ENCODE measurements at regions not wholly inside any gene's neighbourhood (a gene's known extent, or its start where the extent isn't known, plus 50 kb on each side); places are given as distances from the start of the nearest gene placed in this dataset.

DNA sequence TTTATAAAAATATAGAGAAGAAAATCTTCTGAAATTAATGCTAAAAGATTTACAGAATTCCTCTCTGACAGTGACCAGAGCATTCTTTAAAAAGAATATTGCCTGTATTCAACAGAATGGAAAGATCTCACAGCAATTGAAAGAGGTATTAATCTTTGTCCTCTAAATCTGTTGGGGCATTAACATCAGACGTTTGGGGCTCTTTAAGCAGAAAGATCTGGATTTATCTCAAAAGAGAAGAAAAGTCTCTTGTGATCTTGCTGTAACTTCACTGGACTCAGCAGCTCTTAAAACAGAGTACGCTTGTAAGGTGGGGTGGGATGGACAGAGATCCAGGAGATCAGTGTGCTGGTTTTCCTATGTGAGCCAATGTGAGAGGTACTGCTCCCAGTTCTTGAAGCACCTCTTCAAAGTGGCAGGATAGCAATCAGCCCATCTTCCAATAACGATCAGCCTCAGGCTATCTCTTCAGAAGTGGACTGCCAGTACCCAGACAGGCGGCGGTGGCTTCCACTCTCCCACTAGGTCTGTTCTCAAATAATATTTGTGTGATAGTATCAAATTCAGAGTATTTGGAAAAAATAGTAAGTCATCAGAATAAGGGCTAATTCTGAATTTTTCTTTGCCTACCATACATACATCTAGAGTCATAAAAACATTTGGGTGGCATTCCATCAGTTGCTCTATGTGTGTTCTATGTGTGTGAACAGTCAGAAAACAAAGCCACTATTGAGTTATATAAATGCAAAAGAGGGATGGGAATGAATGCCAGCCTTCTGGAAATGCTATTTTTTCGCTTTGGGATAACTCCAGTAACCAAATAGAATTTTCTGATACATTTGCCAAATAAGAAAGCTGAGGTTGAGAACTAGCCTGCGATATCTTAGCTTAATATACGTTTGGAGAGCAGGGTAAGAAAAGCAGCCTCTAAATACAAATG is 237.4 kb upstream of the RGS6 start:
- TF ChIP-seq POLR2A (IDR thresholded peaks at IDR 0.05): no peak
- TF ChIP-seq, protein P1, sequence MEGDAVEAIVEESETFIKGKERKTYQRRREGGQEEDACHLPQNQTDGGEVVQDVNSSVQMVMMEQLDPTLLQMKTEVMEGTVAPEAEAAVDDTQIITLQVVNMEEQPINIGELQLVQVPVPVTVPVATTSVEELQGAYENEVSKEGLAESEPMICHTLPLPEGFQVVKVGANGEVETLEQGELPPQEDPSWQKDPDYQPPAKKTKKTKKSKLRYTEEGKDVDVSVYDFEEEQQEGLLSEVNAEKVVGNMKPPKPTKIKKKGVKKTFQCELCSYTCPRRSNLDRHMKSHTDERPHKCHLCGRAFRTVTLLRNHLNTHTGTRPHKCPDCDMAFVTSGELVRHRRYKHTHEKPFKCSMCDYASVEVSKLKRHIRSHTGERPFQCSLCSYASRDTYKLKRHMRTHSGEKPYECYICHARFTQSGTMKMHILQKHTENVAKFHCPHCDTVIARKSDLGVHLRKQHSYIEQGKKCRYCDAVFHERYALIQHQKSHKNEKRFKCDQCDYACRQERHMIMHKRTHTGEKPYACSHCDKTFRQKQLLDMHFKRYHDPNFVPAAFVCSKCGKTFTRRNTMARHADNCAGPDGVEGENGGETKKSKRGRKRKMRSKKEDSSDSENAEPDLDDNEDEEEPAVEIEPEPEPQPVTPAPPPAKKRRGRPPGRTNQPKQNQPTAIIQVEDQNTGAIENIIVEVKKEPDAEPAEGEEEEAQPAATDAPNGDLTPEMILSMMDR (IDR thresholded peaks at IDR 0.05 in 4 of 5, conservative IDR thresholded peaks at IDR 0.05 in 1 of 5): no peak
- in situ Hi-C loops (cut with MboI; ENCODE audit: low sequenced_read_pairs in 4 of 4) (no loop called here), intact Hi-C loops (cut with DNase I; ENCODE audit: low total_unique reads) (no loop called here)
- no peak overlapping the region for H3K4me3 ChIP-seq
- ATAC-seq (no peak), DNase-seq (no peak)
- H3K27me3 ChIP-seq: no peaks in the 10 kb centered on the region
- H3K27ac ChIP-seq: no peak overlapping the region
- H3K36me3 ChIP-seq: no peaks in the 10 kb centered on the region
- H3K4me1 ChIP-seq: no peaks in the 10 kb centered on the region
- H3K9me3 ChIP-seq: no peaks in the 10 kb centered on the region

DNA sequence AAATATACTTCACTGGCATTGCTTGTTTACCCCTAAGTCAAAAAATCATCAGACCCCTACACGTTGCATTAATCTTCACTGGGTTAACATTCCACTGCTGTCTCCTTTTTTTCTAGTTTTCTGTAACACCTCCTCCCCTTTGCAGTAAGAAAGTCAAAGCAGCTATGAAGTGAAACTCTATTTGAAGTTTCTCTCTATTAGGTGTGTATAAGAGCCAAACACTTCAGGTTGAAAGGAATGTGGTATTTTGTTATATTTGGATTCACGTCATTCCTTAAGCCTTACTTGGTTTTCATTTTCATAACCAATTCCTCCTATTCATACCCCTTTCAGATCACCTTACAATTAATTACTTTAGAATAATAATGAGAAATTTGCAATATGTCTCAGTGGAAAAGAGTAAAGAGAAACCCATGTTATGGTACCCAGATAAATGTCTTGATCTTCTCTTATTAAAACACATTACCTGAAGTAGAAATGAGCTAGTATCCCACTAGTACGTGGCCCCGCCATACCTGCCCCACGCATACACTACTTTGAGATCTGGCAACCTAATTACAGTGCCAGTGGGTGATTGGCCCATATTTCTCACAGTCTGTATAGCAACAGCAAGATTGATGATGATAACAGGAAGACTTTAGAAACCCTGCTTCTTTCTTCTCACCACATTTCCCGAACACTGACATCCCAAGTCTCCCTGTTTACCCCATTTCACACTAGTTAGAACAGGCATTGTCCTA is 236.4 kb upstream of the RGS6 start:
- intact Hi-C loops (cut with DNase I; ENCODE audit: low total_unique reads): no loop called here
- in situ Hi-C loops (cut with MboI; ENCODE audit: low sequenced_read_pairs in 4 of 4): no loop called here
- H3K27me3 ChIP-seq: no peaks in the 10 kb centered on the region
- H3K27ac ChIP-seq: no peak overlapping the region
- no peaks in the 10 kb centered on the region for H3K4me1 ChIP-seq
- H3K36me3 ChIP-seq: no peaks in the 10 kb centered on the region
- ATAC-seq (no peak), DNase-seq (no peak)
- H3K4me3 ChIP-seq: no peak overlapping the region
- TF ChIP-seq, protein P1 (IDR thresholded peaks at IDR 0.05 in 4 of 5, conservative IDR thresholded peaks at IDR 0.05 in 1 of 5): no peak
- TF ChIP-seq POLR2A (IDR thresholded peaks at IDR 0.05): no peak
- no peaks in the 10 kb centered on the region for H3K9me3 ChIP-seq

DNA sequence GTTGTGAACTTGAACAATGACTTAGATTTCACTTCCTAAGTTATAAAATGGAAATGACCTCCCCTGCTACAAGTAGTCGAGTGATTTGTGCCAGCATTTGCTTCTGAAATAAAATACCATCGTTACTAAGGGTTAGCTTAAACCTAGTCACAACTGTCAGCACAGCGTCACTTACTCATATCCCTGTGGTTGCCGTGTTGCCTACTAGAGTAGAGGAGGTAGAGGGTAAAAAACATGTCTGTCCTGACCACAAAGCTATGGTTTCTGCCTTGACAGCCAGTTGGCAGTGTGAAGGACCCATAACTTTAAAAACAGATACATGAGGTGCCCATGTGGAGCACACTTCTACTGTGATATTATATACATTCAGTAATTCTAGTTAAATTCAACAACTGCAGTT is 234.2 kb upstream of the RGS6 start:
- no peak overlapping the region for H3K27ac ChIP-seq
- TF ChIP-seq, protein P1 (IDR thresholded peaks at IDR 0.05 in 4 of 5, conservative IDR thresholded peaks at IDR 0.05 in 1 of 5): no peak
- TF ChIP-seq POLR2A (IDR thresholded peaks at IDR 0.05): no peak
- in situ Hi-C loops (cut with MboI; ENCODE audit: low sequenced_read_pairs in 4 of 4): no loop called here
- intact Hi-C loops (cut with DNase I; ENCODE audit: low total_unique reads): no loop called here
- H3K9me3 ChIP-seq: no peaks in the 10 kb centered on the region
- DNase-seq: no peak
- no peak for ATAC-seq
- no peak overlapping the region for H3K4me3 ChIP-seq
- no peaks in the 10 kb centered on the region for H3K36me3 ChIP-seq
- no peaks in the 10 kb centered on the region for H3K4me1 ChIP-seq
- no peaks in the 10 kb centered on the region for H3K27me3 ChIP-seq

DNA sequence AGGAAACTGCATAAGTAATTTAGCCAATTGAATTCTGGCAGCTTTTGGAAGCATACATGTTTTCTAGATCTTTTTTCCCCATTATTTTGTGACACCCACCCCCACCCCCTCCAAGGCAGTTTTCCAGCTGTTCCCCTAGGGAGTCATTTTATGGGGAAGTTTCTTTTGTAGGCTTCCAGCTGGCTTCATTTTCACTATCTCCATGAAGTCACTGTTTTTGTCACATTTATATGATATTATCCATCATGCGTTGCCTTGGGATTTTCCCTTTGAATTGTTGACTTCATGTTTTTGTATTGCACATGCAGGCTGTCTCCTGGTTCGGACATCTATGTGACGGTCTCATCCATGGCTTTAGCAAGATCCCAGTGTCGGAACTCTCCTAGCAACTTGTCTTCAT is 233.6 kb upstream of the RGS6 start:
- Histone ChIP-seq H3K27me3 (no peaks in the 10 kb centered on the region), H3K27ac (no peak overlapping the region), H3K4me1 (no peaks in the 10 kb centered on the region), H3K4me3 (no peak overlapping the region), H3K36me3 (no peaks in the 10 kb centered on the region), H3K9me3 (no peaks in the 10 kb centered on the region)
- ATAC-seq (no peak), DNase-seq (no peak)
- TF ChIP-seq, protein P1 (IDR thresholded peaks at IDR 0.05 in 4 of 5, conservative IDR thresholded peaks at IDR 0.05 in 1 of 5): no peak
- intact Hi-C loops (cut with DNase I; ENCODE audit: low total_unique reads) (no loop called here), in situ Hi-C loops (cut with MboI; ENCODE audit: low sequenced_read_pairs in 4 of 4) (no loop called here)

Measured in gastrocnemius medialis (tissue), 4 donors.